GM23248 (cell line): ENCODE measurements at regions not wholly inside any gene's neighbourhood (a gene's known extent, or its start where the extent isn't known, plus 50 kb on each side); places are given as distances from the start of the nearest gene placed in this dataset.

ENCODE experiments used
- EZH2 ChIP-seq: fragments of 200-600 bp; sonication (generic); IDR thresholded peaks from 2 replicates; pipeline ENCODE4 v1.6.1; 2018; ENCODE audit warnings: antibody characterized with exemption, mild to moderate bottlenecking; ENCODE audit not compliant: insufficient read depth, poor library complexity, severe bottlenecking
- EZH2phosphoT487 ChIP-seq: fragments of 200-600 bp; sonication (generic); IDR thresholded peaks from 2 replicates; pipeline ENCODE4 v1.6.1; 2018; ENCODE audit warnings: antibody characterized with exemption, moderate library complexity, mild to moderate bottlenecking, low read depth; ENCODE audit not compliant: insufficient read depth

DNA sequence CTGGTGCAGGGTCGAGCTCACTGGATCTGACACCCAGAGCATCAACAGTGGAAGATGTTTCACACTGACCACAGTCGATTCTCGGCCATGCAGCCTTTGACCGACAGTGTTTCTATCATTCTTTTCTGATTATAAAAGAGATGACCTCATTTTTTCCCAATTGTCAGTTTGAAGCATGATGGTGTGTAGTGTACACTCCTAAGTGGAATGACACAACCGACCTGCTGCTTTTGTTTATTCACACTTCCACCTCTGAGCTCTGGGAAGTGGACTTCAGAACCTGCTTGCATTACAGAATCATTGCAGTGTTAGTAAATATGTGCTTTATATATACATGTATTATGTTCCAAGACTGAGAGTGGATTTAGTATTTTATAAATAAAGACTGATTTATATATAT lies 128.6 kb downstream of the IRX2 start:
- no peak for TF ChIP-seq EZH2
- TF ChIP-seq EZH2phosphoT487: no peak
